ENCODE measurements at regions not wholly inside any gene's neighbourhood (a gene's known extent, or its start where the extent isn't known, plus 50 kb on each side); places are given as distances from the start of the nearest gene placed in this dataset.

- Mint-ChIP-seq H3K4me3 (no peak overlapping the region), H3K36me3 (no peaks in the 10 kb centered on the region), H3K9me3 (no peaks in the 10 kb centered on the region), H3K4me1 (no peaks in the 10 kb centered on the region), H3K27ac (peak overlapping the region in 1 of 3 donors; percentile 41), H3K27me3 (peaks cover 11% of the 10 kb centered on the region)
- ATAC-seq (ENCODE audit: low read depth in 2 of 2) (peak in 1 of 2 donors; percentile 47), DNase-seq (peak in 2 of 3 donors; percentile 15 to 59)
- H3K4me3 ChIP-seq (ENCODE audit: low read depth, low read length): no peak overlapping the region
- no peak overlapping the region for H3K27ac ChIP-seq (ENCODE audit: insufficient read depth, low read length, poor library complexity, severe bottlenecking)
- H3K27me3 ChIP-seq (ENCODE audit: control insufficient read depth, insufficient read depth, low read length): peaks cover 4% of the 10 kb centered on the region
- no peaks in the 10 kb centered on the region for H3K36me3 ChIP-seq (ENCODE audit: control insufficient read depth, insufficient read depth, low read length)
- H3K4me1 ChIP-seq (ENCODE audit: control insufficient read depth, insufficient read depth, low read length, poor library complexity, severe bottlenecking): no peaks in the 10 kb centered on the region
- no peaks in the 10 kb centered on the region for H3K9me3 ChIP-seq (ENCODE audit: control insufficient read depth in 2 of 2, low read length in 2 of 2)
Measured at GRCh38 chr1:119275145-119276134, 93.1 kb upstream of the HAO2 start.

- H3K27me3 Mint-ChIP-seq: peaks cover 5% of the 10 kb centered on the region
- DNase-seq (no peak), ATAC-seq (ENCODE audit: low read depth in 2 of 2) (no peak)
- H3K4me3 Mint-ChIP-seq: no peak overlapping the region
- Histone ChIP-seq H3K27me3 (ENCODE audit: control insufficient read depth, insufficient read depth, low read length) (peaks cover 4% of the 10 kb centered on the region), H3K4me3 (ENCODE audit: low read depth, low read length) (no peak overlapping the region), H3K4me1 (ENCODE audit: control insufficient read depth, insufficient read depth, low read length, poor library complexity, severe bottlenecking) (no peaks in the 10 kb centered on the region), H3K36me3 (ENCODE audit: control insufficient read depth, insufficient read depth, low read length) (no peaks in the 10 kb centered on the region), H3K27ac (ENCODE audit: insufficient read depth, low read length, poor library complexity, severe bottlenecking) (no peak overlapping the region), H3K9me3 (ENCODE audit: control insufficient read depth in 2 of 2, low read length in 2 of 2) (no peaks in the 10 kb centered on the region)
- H3K9me3 Mint-ChIP-seq: no peaks in the 10 kb centered on the region
- H3K27ac Mint-ChIP-seq: no peak overlapping the region
- no peaks in the 10 kb centered on the region for H3K4me1 Mint-ChIP-seq
- H3K36me3 Mint-ChIP-seq: no peaks in the 10 kb centered on the region
Measured at GRCh38 chr1:119276558-119276957, 92.0 kb upstream of the HAO2 start.

- Histone ChIP-seq H3K27ac (ENCODE audit: insufficient read depth, low read length, poor library complexity, severe bottlenecking) (no peak overlapping the region), H3K27me3 (ENCODE audit: control insufficient read depth, insufficient read depth, low read length) (peaks cover 4% of the 10 kb centered on the region), H3K9me3 (ENCODE audit: control insufficient read depth in 2 of 2, low read length in 2 of 2) (no peaks in the 10 kb centered on the region), H3K36me3 (ENCODE audit: control insufficient read depth, insufficient read depth, low read length) (no peaks in the 10 kb centered on the region), H3K4me1 (ENCODE audit: control insufficient read depth, insufficient read depth, low read length, poor library complexity, severe bottlenecking) (no peaks in the 10 kb centered on the region), H3K4me3 (ENCODE audit: low read depth, low read length) (no peak overlapping the region)
- Mint-ChIP-seq H3K9me3 (no peaks in the 10 kb centered on the region), H3K36me3 (no peaks in the 10 kb centered on the region), H3K27me3 (peaks cover 9% of the 10 kb centered on the region), H3K27ac (no peak overlapping the region), H3K4me1 (no peaks in the 10 kb centered on the region), H3K4me3 (no peak overlapping the region)
- no peak for DNase-seq
- ATAC-seq (ENCODE audit: low read depth in 2 of 2): no peak
Measured at GRCh38 chr1:119279456-119280381, 88.9 kb upstream of the HAO2 start.

- no peak for ATAC-seq (ENCODE audit: low read depth in 2 of 2)
- Mint-ChIP-seq H3K4me3 (no peak overlapping the region), H3K36me3 (no peaks in the 10 kb centered on the region), H3K9me3 (no peaks in the 10 kb centered on the region), H3K27ac (no peak overlapping the region), H3K27me3 (peaks cover 8% of the 10 kb centered on the region), H3K4me1 (no peaks in the 10 kb centered on the region)
- DNase-seq: no peak
- Histone ChIP-seq H3K9me3 (ENCODE audit: control insufficient read depth in 2 of 2, low read length in 2 of 2) (no peaks in the 10 kb centered on the region), H3K4me3 (ENCODE audit: low read depth, low read length) (no peak overlapping the region), H3K27me3 (ENCODE audit: control insufficient read depth, insufficient read depth, low read length) (peaks cover 4% of the 10 kb centered on the region), H3K4me1 (ENCODE audit: control insufficient read depth, insufficient read depth, low read length, poor library complexity, severe bottlenecking) (no peaks in the 10 kb centered on the region), H3K36me3 (ENCODE audit: control insufficient read depth, insufficient read depth, low read length) (no peaks in the 10 kb centered on the region), H3K27ac (ENCODE audit: insufficient read depth, low read length, poor library complexity, severe bottlenecking) (no peak overlapping the region)
Measured at GRCh38 chr1:119285482-119285881, 83.1 kb upstream of the HAO2 start.

DNA sequence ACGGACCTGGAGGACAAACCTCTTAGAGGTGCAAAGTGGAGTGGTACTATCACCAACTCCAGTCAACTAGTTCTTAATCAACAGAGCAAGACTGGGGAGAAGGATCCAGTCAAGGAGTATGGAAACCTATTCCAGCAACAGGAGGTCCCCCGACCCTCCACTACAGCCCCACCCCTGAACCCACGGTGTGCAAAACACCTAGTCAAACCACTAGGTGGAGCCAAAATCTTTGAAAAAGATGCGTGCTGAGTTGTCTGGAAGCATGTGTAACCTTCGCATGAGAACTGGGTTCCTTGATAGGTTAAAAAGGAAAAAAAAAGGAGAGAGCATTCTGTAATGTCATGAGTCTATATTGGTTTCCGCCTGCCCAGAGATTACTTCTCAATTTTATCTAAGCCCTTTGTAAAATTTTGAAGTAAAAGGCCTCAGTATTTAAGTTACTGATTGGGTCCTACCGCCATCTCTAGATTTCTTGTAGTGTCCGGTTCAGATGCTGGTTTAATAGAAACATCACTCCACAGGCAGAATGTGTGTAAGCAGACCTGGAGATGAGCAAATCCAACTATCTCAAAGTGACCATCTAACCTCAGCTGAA, 81.9 kb upstream of the HAO2 start:
- Mint-ChIP-seq H3K4me3 (no peak overlapping the region), H3K36me3 (no peaks in the 10 kb centered on the region), H3K27me3 (peaks cover 8% of the 10 kb centered on the region), H3K4me1 (no peaks in the 10 kb centered on the region), H3K9me3 (no peaks in the 10 kb centered on the region), H3K27ac (no peak overlapping the region)
- Histone ChIP-seq H3K9me3 (ENCODE audit: control insufficient read depth in 2 of 2, low read length in 2 of 2) (no peaks in the 10 kb centered on the region), H3K36me3 (ENCODE audit: control insufficient read depth, insufficient read depth, low read length) (no peaks in the 10 kb centered on the region), H3K27me3 (ENCODE audit: control insufficient read depth, insufficient read depth, low read length) (peaks cover 4% of the 10 kb centered on the region), H3K27ac (ENCODE audit: insufficient read depth, low read length, poor library complexity, severe bottlenecking) (no peak overlapping the region), H3K4me3 (ENCODE audit: low read depth, low read length) (no peak overlapping the region), H3K4me1 (ENCODE audit: control insufficient read depth, insufficient read depth, low read length, poor library complexity, severe bottlenecking) (no peaks in the 10 kb centered on the region)
- DNase-seq (peak in 2 of 3 donors; percentile 3 to 32), ATAC-seq (ENCODE audit: low read depth in 2 of 2) (no peak)

DNA sequence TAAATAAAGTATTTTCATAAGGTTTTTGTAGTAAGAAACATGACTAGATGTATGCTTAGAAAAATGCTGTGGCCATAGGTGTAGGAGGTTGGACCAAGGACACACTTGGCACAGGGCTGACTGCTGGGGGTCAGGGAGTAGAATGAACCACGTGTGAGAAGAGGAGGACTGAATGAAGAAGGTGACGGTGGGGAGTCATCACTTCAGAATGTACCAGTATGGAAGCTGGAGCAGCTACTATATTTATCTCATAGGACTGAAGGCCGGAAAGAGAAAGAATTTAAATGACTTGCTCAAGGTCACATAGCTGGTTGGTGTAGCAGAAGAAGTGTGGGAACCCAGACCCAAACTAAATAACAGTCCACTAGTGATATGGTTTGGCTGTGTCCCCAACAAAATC, 79.8 kb upstream of the HAO2 start:
- Histone ChIP-seq H3K4me1 (ENCODE audit: control insufficient read depth, insufficient read depth, low read length, poor library complexity, severe bottlenecking) (no peaks in the 10 kb centered on the region), H3K27me3 (ENCODE audit: control insufficient read depth, insufficient read depth, low read length) (no peaks in the 10 kb centered on the region), H3K27ac (ENCODE audit: insufficient read depth, low read length, poor library complexity, severe bottlenecking) (no peak overlapping the region), H3K9me3 (ENCODE audit: control insufficient read depth in 2 of 2, low read length in 2 of 2) (no peaks in the 10 kb centered on the region), H3K4me3 (ENCODE audit: low read depth, low read length) (no peak overlapping the region), H3K36me3 (ENCODE audit: control insufficient read depth, insufficient read depth, low read length) (no peaks in the 10 kb centered on the region)
- no peaks in the 10 kb centered on the region for H3K9me3 Mint-ChIP-seq
- ATAC-seq (ENCODE audit: low read depth in 2 of 2) (no peak), DNase-seq (no peak)
- no peaks in the 10 kb centered on the region for H3K36me3 Mint-ChIP-seq
- H3K4me3 Mint-ChIP-seq: no peak overlapping the region
- H3K27me3 Mint-ChIP-seq: peaks cover 5% of the 10 kb centered on the region
- no peaks in the 10 kb centered on the region for H3K4me1 Mint-ChIP-seq
- no peak overlapping the region for H3K27ac Mint-ChIP-seq

- peaks cover 6% of the 10 kb centered on the region for H3K4me1 ChIP-seq (ENCODE audit: control insufficient read depth, insufficient read depth, low read length, poor library complexity, severe bottlenecking)
- no peaks in the 10 kb centered on the region for H3K9me3 Mint-ChIP-seq
- H3K27ac ChIP-seq (ENCODE audit: insufficient read depth, low read length, poor library complexity, severe bottlenecking): no peak overlapping the region
- DNase-seq (no peak), ATAC-seq (ENCODE audit: low read depth in 2 of 2) (no peak)
- H3K4me3 Mint-ChIP-seq: no peak overlapping the region
- H3K9me3 ChIP-seq (ENCODE audit: control insufficient read depth in 2 of 2, low read length in 2 of 2): no peaks in the 10 kb centered on the region
- H3K27me3 ChIP-seq (ENCODE audit: control insufficient read depth, insufficient read depth, low read length): no peaks in the 10 kb centered on the region
- H3K27ac Mint-ChIP-seq: no peak overlapping the region
- H3K4me1 Mint-ChIP-seq: peaks cover 0 to 12% (median 2%) of the 10 kb centered on the region in 4 donors
- H3K27me3 Mint-ChIP-seq: peaks cover 5% of the 10 kb centered on the region
- H3K4me3 ChIP-seq (ENCODE audit: low read depth, low read length): no peak overlapping the region
- no peaks in the 10 kb centered on the region for H3K36me3 ChIP-seq (ENCODE audit: control insufficient read depth, insufficient read depth, low read length)
- no peaks in the 10 kb centered on the region for H3K36me3 Mint-ChIP-seq
Measured at GRCh38 chr1:119290297-119290696, 78.3 kb upstream of the HAO2 start.

Measured in CD4-positive, CD25-positive, alpha-beta regulatory T cell (primary cell).